DOHH2 (cell line): ENCODE measurements at regions not wholly inside any gene's neighbourhood (a gene's known extent, or its start where the extent isn't known, plus 50 kb on each side); places are given as distances from the start of the nearest gene placed in this dataset.
"Not testable (repeated sequence)": the region's sequence is repeated elsewhere in the genome, so short reads cannot be mapped to it uniquely, and the experiment has no call there.

Source experiments
- H3F3A ChIP-seq: fragments of 200-600 bp; sonication (generic), shearing (Covaris generic); 2 replicates; pipeline ENCODE4 v1.6.0; 2016; ENCODE audit warnings: antibody characterized with exemption, mild to moderate bottlenecking; ENCODE audit not compliant: control insufficient read depth, insufficient read depth
- H3K27ac ChIP-seq: fragments of 200-600 bp; sonication (generic); 2 replicates; pipeline ENCODE4 v1.5.1; 2014; ENCODE audit warnings: low read depth, mild to moderate bottlenecking, low read length, moderate library complexity
- H3K27me3 ChIP-seq: fragments of 200-600 bp; sonication (generic); 2 replicates; pipeline ENCODE4 v1.6.1; 2014; ENCODE audit warnings: mild to moderate bottlenecking, low read length, mixed read lengths; ENCODE audit not compliant: control insufficient read depth
- H3K36me3 ChIP-seq: fragments of 200-600 bp; sonication (generic); 2 replicates; pipeline ENCODE4 v1.6.1; 2014; ENCODE audit warnings: mild to moderate bottlenecking, low read length, moderate library complexity, mixed read lengths; ENCODE audit not compliant: control insufficient read depth
- H3K4me1 ChIP-seq: fragments of 200-600 bp; sonication (generic); 2 replicates; pipeline ENCODE4 v1.6.1; 2014; ENCODE audit warnings: mild to moderate bottlenecking, low read length, mixed read lengths; ENCODE audit not compliant: control insufficient read depth
- H3K4me2 ChIP-seq: fragments of 200-600 bp; sonication (generic); 2 replicates; pipeline ENCODE4 v1.6.0; 2014; ENCODE audit warnings: mild to moderate bottlenecking, low read length, moderate library complexity
- H3K4me3 ChIP-seq: fragments of 200-600 bp; sonication (generic); 2 replicates; pipeline ENCODE4 v1.5.1; 2014; ENCODE audit warnings: mild to moderate bottlenecking, low read length, mixed read lengths
- H3K79me2 ChIP-seq: fragments of 200-600 bp; sonication (generic); 2 replicates; pipeline ENCODE4 v1.6.1; 2014; ENCODE audit warnings: mild to moderate bottlenecking, low read length, mixed read lengths; ENCODE audit not compliant: control insufficient read depth
- H3K9me2 ChIP-seq: fragments of 200-600 bp; sonication (generic); replicated peaks from 2 replicates; pipeline ENCODE4 v1.6.1; 2014; ENCODE audit warnings: mild to moderate bottlenecking, low read length, mixed read lengths; ENCODE audit not compliant: control insufficient read depth
- H3K9me3 ChIP-seq: fragments of 200-600 bp; sonication (generic); 2 replicates; pipeline ENCODE4 v1.6.1; 2014; ENCODE audit warnings: antibody characterized with exemption, low read length, mixed read lengths; ENCODE audit not compliant: control insufficient read depth, insufficient read depth
- H4K20me1 ChIP-seq: fragments of 200-600 bp; sonication (generic); 2 replicates; pipeline ENCODE4 v1.6.0; 2014; ENCODE audit warnings: low read depth, mild to moderate bottlenecking, antibody characterized with exemption, low read length, moderate library complexity; ENCODE audit not compliant: control insufficient read depth, insufficient read depth
- EZH2phosphoT487 ChIP-seq: fragments of 200-600 bp; sonication (generic); IDR thresholded peaks from 2 replicates; pipeline ENCODE4 v1.6.1; 2017; ENCODE audit warnings: borderline replicate concordance, mild to moderate bottlenecking, antibody characterized with exemption, low read length, moderate library complexity, mixed read lengths
- TF ChIP-seq, protein P1 (sequence below): fragments of 200-600 bp; sonication (generic); IDR thresholded peaks from one replicate; pipeline ENCODE4 v1.5.1; 2014; ENCODE audit warnings: antibody characterized with exemption, mild to moderate bottlenecking, low read depth, low read length; ENCODE audit not compliant: poor library complexity, severe bottlenecking

DNA sequence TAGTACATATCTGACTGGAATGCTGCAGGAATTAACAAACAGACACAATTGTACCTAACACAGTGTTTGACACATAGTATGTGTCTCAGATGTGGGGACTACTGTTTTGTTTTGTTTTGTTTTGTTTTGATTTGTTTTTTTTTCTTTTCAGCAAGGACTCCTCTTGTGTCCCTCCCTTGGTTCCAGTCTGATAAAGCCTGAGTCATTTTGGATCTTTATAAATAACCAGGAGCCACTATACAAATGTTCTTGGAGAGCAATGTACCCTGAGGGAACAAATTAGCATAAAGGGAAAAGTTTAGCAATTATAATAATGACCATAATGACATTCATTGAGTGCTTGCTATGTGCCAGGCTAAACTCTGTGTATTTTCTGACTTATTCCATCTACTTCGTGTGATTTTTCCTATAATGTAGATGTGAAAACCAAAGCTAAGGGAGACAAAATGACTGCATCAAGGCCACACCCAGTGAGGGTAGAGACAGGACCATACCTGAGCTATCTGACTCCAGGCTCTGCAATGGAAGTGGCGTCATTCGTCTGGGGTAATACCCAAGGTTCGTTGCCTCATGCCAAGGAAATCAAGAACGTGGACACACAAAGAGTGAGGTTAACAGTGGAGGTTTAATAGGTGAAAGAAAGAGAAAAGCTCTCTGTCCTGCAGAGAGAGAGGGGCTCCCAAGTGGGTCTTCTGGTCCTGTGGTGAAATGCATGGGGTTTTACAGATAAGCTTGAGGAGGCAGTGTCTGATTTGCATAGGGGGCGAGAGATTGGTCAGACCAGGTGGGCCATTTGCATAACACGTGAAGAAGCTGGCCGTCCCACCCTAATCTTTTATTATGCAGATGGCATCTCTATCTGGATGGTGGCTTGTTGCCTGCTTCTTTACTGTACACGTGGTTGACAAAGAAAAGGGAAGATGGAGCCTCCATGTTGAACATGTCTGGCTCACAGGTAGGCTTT is 285.5 kb upstream of the SFSWAP start:
- H4K20me1 ChIP-seq = no peaks in the 10 kb centered on the region
- H3K4me2 ChIP-seq = no peak overlapping the region
- no peak overlapping the region for H3K27ac ChIP-seq
- TF ChIP-seq, protein P1, sequence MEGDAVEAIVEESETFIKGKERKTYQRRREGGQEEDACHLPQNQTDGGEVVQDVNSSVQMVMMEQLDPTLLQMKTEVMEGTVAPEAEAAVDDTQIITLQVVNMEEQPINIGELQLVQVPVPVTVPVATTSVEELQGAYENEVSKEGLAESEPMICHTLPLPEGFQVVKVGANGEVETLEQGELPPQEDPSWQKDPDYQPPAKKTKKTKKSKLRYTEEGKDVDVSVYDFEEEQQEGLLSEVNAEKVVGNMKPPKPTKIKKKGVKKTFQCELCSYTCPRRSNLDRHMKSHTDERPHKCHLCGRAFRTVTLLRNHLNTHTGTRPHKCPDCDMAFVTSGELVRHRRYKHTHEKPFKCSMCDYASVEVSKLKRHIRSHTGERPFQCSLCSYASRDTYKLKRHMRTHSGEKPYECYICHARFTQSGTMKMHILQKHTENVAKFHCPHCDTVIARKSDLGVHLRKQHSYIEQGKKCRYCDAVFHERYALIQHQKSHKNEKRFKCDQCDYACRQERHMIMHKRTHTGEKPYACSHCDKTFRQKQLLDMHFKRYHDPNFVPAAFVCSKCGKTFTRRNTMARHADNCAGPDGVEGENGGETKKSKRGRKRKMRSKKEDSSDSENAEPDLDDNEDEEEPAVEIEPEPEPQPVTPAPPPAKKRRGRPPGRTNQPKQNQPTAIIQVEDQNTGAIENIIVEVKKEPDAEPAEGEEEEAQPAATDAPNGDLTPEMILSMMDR = no peak
- no peak for TF ChIP-seq EZH2phosphoT487
- H3F3A ChIP-seq = no peaks in the 10 kb centered on the region
- H3K4me3 ChIP-seq = no peak overlapping the region
- no peaks in the 10 kb centered on the region for H3K27me3 ChIP-seq
- H3K36me3 ChIP-seq = no peaks in the 10 kb centered on the region
- H3K4me1 ChIP-seq = no peaks in the 10 kb centered on the region
- H3K9me3 ChIP-seq = no peaks in the 10 kb centered on the region
- H3K9me2 ChIP-seq = no peaks in the 10 kb centered on the region
- H3K79me2 ChIP-seq = no peaks in the 10 kb centered on the region

DNA sequence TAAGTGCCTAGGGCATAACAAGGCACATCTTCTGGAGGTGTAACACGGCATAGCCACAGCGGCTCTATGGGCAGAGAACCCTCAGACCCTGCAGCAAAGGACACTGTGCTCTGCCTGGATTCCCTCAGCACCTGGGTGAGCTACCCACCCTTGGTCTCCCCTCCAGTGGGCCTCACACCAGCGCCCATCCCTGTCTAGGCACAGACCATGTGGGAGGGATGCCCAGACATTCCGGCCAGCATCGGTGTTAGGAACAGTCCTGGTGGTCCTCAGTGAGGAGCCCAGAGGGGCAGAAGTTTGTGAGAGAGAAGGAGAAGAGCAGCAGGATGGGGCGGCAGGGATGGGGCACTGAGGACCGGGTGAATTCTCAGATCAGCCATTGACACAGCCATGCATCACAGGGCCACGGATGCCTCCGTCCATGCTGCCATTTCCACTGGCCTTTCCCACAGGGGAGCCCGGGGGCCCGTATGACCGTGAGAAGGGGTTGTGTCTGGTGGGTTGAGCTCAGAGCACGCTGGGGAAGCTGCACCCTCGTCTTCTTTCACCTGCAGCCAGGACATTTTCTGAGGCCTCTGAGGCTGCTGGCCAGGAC is 282.7 kb upstream of the SFSWAP start:
- Histone ChIP-seq H3K9me2 (no peaks in the 10 kb centered on the region), H3K9me3 (no peaks in the 10 kb centered on the region), H3K36me3 (no peaks in the 10 kb centered on the region), H3K4me3 (no peak overlapping the region), H3K79me2 (no peaks in the 10 kb centered on the region), H3K27ac (no peak overlapping the region), H3K27me3 (no peaks in the 10 kb centered on the region), H3K4me1 (peaks cover 16% of the 10 kb centered on the region), H3K4me2 (no peak overlapping the region), H4K20me1 (no peaks in the 10 kb centered on the region), H3F3A (no peaks in the 10 kb centered on the region)
- no peak for TF ChIP-seq EZH2phosphoT487
- TF ChIP-seq, protein P1 = no peak

DNA sequence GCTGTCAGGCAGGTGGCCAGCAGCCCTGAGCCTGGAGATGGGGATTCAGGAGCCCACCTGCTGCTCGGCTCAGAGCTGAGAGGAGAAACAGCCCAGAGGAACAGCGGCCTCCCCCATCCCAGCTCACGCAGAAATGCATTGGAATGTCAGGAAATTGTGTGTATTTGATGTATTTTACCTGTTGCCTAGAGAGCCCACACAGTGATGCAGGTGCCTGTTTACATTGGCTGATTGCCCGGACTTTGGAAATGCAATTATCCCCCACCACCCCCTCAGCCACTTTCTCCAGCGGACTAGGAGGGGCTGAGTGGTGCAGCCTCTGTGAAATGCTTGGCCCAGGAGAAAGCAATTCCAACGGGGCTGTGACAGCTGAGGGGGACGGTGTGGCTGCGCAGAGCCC is 281.7 kb upstream of the SFSWAP start:
- not testable (repeated sequence) for H3K27ac ChIP-seq, H3K27me3 ChIP-seq, H3K36me3 ChIP-seq, H3K4me3 ChIP-seq, H3K9me3 ChIP-seq, H3K4me2 ChIP-seq, H4K20me1 ChIP-seq, H3K9me2 ChIP-seq, H3F3A ChIP-seq, H3K79me2 ChIP-seq
- peaks cover 16% of the 10 kb centered on the region for H3K4me1 ChIP-seq

DNA sequence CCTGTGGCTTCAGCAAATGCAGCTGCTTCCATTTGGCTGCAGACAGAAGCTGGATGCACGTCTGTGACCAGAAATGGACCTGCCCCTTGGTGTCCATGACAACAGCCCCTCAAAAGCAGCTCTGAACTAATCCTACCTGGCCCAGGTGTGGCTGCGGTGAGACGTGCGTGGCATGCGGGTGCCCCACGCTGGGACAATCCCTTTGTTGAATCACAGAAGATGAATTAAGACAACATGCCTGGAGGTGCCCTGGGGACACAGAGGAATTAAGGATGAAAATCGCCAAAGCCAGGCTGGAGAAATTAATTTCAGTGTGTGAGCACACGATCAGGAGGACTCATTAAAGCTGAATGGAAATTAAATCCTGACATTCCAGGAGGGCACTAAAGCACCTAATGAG is 281.2 kb upstream of the SFSWAP start:
- H3F3A ChIP-seq, H4K20me1 ChIP-seq, H3K79me2 ChIP-seq, H3K4me3 ChIP-seq, H3K9me2 ChIP-seq, H3K36me3 ChIP-seq, H3K9me3 ChIP-seq, H3K27ac ChIP-seq, H3K27me3 ChIP-seq, H3K4me2 ChIP-seq: not testable (repeated sequence)
- H3K4me1 ChIP-seq = peaks cover 16% of the 10 kb centered on the region
